Astrocyte (in vitro differentiated cells and primary cell): ENCODE measurements at regions not wholly inside any gene's neighbourhood (a gene's known extent, or its start where the extent isn't known, plus 50 kb on each side); places are given as distances from the start of the nearest gene placed in this dataset.

Source experiments
- DNase-seq: peaks from one replicate; pipeline ENCODE4 v3.0.0-alpha.2; 2010; ENCODE audit warnings: low read depth
- FAIRE-seq: peaks from 2 replicates; lab custom pipeline; 2011; peaks lifted over from hg19 to GRCh38; lab: Jason Lieb, UNC
- H2AFZ ChIP-seq: 2 replicates; pipeline ENCODE4 v1.6.0; 2012; ENCODE audit warnings: low read depth, low read length, inconsistent platforms
- H3K27ac ChIP-seq: 2 replicates; pipeline ENCODE4 v1.5.1; 2011; ENCODE audit warnings: low read depth, low read length, inconsistent platforms
- H3K27me3 ChIP-seq: 2 replicates; pipeline ENCODE4 v1.6.0; 2011; ENCODE audit warnings: low read length, inconsistent platforms; ENCODE audit not compliant: insufficient read depth
- H3K36me3 ChIP-seq: 2 replicates; pipeline ENCODE4 v1.5.1; 2011; ENCODE audit warnings: low read length, inconsistent platforms; ENCODE audit not compliant: insufficient read depth
- H3K4me1 ChIP-seq: 2 replicates; pipeline ENCODE4 v1.5.1; 2011; ENCODE audit warnings: low read length, inconsistent platforms; ENCODE audit not compliant: insufficient read depth
- H3K4me2 ChIP-seq: 2 replicates; pipeline ENCODE4 v1.6.0; 2012; ENCODE audit warnings: low read length, inconsistent platforms
- H3K4me3 ChIP-seq: 2 replicates; pipeline ENCODE4 v1.5.1; 2011; ENCODE audit warnings: low read depth, mild to moderate bottlenecking, low read length, inconsistent platforms; ENCODE audit not compliant: insufficient read depth
- H3K79me2 ChIP-seq: 2 replicates; pipeline ENCODE4 v1.6.0; 2012; ENCODE audit warnings: mild to moderate bottlenecking, low read length, inconsistent platforms; ENCODE audit not compliant: insufficient read depth
- H3K9ac ChIP-seq: 2 replicates; pipeline ENCODE4 v1.6.0; 2012; ENCODE audit warnings: mild to moderate bottlenecking, low read length, inconsistent platforms
- H3K9me3 ChIP-seq: 2 replicates; pipeline ENCODE4 v1.5.1; 2012; ENCODE audit warnings: low read depth, mild to moderate bottlenecking, low read length, inconsistent platforms; ENCODE audit not compliant: insufficient read depth
- H4K20me1 ChIP-seq: 2 replicates; pipeline ENCODE4 v1.6.0; 2012; ENCODE audit warnings: low read length, inconsistent platforms; ENCODE audit not compliant: insufficient read depth
- H3K27ac Mint-ChIP-seq: one replicate; pipeline ENCODE4 v1.8.0; 2021; ENCODE audit warnings: mild to moderate bottlenecking, mixed read lengths; ENCODE audit not compliant: unreplicated experiment
- H3K27me3 Mint-ChIP-seq: one replicate; pipeline ENCODE4 v1.8.0; 2021; ENCODE audit warnings: low read depth, mixed read lengths; ENCODE audit not compliant: unreplicated experiment
- H3K36me3 Mint-ChIP-seq: one replicate; pipeline ENCODE4 v1.8.0; 2021; ENCODE audit warnings: low read depth, mixed read lengths; ENCODE audit not compliant: unreplicated experiment
- H3K4me1 Mint-ChIP-seq: one replicate; pipeline ENCODE4 v1.8.0; 2021; ENCODE audit warnings: low read depth, mixed read lengths; ENCODE audit not compliant: unreplicated experiment
- H3K4me3 Mint-ChIP-seq: one replicate; pipeline ENCODE4 v1.8.0; 2021; ENCODE audit warnings: mild to moderate bottlenecking, moderate library complexity, mixed read lengths; ENCODE audit not compliant: unreplicated experiment
- H3K9me3 Mint-ChIP-seq: one replicate; pipeline ENCODE4 v1.8.0; 2021; ENCODE audit warnings: mild to moderate bottlenecking, mixed read lengths; ENCODE audit not compliant: unreplicated experiment
- EZH2 ChIP-seq: IDR thresholded peaks from 2 replicates; pipeline ENCODE4 v1.6.1; 2012; ENCODE audit warnings: mild to moderate bottlenecking, low read length, inconsistent platforms; ENCODE audit not compliant: insufficient read depth
- TF ChIP-seq, protein P1 (sequence below): IDR thresholded peaks from 2 replicates; pipeline ENCODE4 v1.5.1; 2011; ENCODE audit warnings: low read depth, mild to moderate bottlenecking, inconsistent platforms, low read length, moderate library complexity; ENCODE audit not compliant: insufficient read depth

DNA sequence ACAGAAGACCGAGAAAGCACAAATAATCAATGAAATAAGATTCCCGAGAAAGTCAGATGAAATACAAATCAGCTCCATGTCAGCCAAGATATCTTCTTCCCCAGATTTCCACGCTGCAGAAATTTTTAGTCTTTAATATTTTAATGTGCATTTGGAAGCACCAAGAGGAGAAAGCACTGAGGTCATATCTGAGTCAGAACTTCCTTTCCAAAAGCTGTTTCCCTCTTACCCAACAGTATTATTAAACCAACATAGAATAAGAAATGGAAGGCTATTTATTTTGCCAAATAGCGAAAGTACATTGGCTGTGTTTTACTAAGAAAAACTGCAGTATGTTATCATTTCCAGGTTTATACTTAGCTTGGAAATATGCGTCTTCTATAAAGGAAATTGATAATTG, 772.1 kb upstream of the CDH9 start:
- Mint-ChIP-seq H3K27ac (no peak overlapping the region), H3K4me1 (peaks cover 4% of the 10 kb centered on the region), H3K4me3 (no peak overlapping the region), H3K9me3 (no peaks in the 10 kb centered on the region), H3K36me3 (no peaks in the 10 kb centered on the region), H3K27me3 (no peaks in the 10 kb centered on the region)
- no peak for DNase-seq
- Histone ChIP-seq H3K4me1 (no peaks in the 10 kb centered on the region), H2AFZ (no peak overlapping the region), H3K27me3 (no peaks in the 10 kb centered on the region), H3K36me3 (no peaks in the 10 kb centered on the region), H3K9ac (no peak overlapping the region), H3K9me3 (no peaks in the 10 kb centered on the region), H3K4me2 (no peak overlapping the region), H3K79me2 (no peaks in the 10 kb centered on the region), H4K20me1 (no peaks in the 10 kb centered on the region), H3K27ac (no peak overlapping the region), H3K4me3 (no peak overlapping the region)
- FAIRE-seq: no peak
- TF ChIP-seq EZH2: no peak
- TF ChIP-seq, protein P1, sequence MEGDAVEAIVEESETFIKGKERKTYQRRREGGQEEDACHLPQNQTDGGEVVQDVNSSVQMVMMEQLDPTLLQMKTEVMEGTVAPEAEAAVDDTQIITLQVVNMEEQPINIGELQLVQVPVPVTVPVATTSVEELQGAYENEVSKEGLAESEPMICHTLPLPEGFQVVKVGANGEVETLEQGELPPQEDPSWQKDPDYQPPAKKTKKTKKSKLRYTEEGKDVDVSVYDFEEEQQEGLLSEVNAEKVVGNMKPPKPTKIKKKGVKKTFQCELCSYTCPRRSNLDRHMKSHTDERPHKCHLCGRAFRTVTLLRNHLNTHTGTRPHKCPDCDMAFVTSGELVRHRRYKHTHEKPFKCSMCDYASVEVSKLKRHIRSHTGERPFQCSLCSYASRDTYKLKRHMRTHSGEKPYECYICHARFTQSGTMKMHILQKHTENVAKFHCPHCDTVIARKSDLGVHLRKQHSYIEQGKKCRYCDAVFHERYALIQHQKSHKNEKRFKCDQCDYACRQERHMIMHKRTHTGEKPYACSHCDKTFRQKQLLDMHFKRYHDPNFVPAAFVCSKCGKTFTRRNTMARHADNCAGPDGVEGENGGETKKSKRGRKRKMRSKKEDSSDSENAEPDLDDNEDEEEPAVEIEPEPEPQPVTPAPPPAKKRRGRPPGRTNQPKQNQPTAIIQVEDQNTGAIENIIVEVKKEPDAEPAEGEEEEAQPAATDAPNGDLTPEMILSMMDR: no peak

DNA sequence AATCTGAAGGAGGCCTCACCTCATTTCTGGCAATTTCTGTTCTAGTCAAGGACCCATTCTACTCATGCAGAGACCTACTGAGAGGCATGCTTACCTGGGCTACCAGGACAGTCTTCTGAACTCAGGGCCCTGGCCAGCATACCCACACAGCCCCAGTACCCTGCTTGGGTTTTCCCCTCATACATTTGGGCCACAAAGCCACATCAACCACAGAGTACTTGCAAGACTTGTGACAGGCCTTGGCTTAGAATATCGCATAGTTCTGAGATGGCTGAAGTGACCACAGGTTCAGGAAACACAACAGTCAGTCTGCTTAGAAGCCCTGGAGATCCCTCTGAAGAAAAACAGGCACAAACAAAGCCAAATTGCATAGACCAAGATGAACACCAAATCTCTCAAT, 758.8 kb upstream of the CDH9 start:
- Mint-ChIP-seq H3K4me1 (no peaks in the 10 kb centered on the region), H3K9me3 (no peaks in the 10 kb centered on the region), H3K4me3 (no peak overlapping the region), H3K27me3 (no peaks in the 10 kb centered on the region), H3K36me3 (no peaks in the 10 kb centered on the region), H3K27ac (no peak overlapping the region)
- Histone ChIP-seq H3K27me3 (no peaks in the 10 kb centered on the region), H3K79me2 (no peaks in the 10 kb centered on the region), H2AFZ (no peak overlapping the region), H3K9ac (no peak overlapping the region), H3K4me2 (no peak overlapping the region), H3K4me1 (no peaks in the 10 kb centered on the region), H4K20me1 (no peaks in the 10 kb centered on the region), H3K4me3 (no peak overlapping the region), H3K36me3 (no peaks in the 10 kb centered on the region), H3K9me3 (no peaks in the 10 kb centered on the region), H3K27ac (no peak overlapping the region)
- DNase-seq (no peak), FAIRE-seq (no peak)
- no peak for TF ChIP-seq EZH2
- TF ChIP-seq, protein P1: no peak

DNA sequence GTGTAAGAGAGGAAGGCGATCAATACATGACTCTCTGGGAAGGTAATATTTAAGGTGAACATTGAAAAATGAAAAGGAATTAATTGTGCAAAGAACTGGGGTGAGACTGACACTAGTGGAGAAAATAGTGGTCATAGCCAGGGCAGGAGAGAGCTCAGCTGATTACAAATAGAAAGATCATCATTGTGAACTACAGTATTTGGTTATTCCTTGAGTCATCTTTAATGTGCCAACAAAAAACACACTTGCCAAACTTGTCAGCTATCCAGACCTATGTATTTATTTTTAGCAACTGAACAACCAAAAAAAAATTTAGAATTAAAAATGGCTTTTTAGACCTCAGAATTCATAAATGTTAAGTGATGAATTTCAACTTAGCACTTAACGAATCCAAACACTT, 749.8 kb upstream of the CDH9 start:
- DNase-seq (no peak), FAIRE-seq (no peak)
- H3K9me3 ChIP-seq: no peaks in the 10 kb centered on the region
- Mint-ChIP-seq H3K9me3 (no peaks in the 10 kb centered on the region), H3K4me3 (no peak overlapping the region), H3K27ac (no peak overlapping the region), H3K4me1 (no peaks in the 10 kb centered on the region), H3K36me3 (no peaks in the 10 kb centered on the region), H3K27me3 (no peaks in the 10 kb centered on the region)
- H3K9ac ChIP-seq: no peak overlapping the region
- H3K27ac ChIP-seq: no peak overlapping the region
- H3K4me3 ChIP-seq: no peak overlapping the region
- no peaks in the 10 kb centered on the region for H4K20me1 ChIP-seq
- no peak overlapping the region for H3K4me2 ChIP-seq
- no peaks in the 10 kb centered on the region for H3K36me3 ChIP-seq
- TF ChIP-seq EZH2: no peak
- TF ChIP-seq, protein P1: no peak
- H3K79me2 ChIP-seq: no peaks in the 10 kb centered on the region
- no peaks in the 10 kb centered on the region for H3K27me3 ChIP-seq
- H3K4me1 ChIP-seq: no peaks in the 10 kb centered on the region
- H2AFZ ChIP-seq: no peak overlapping the region
